ENCODE measurements at regions not wholly inside any gene's neighbourhood (a gene's known extent, or its start where the extent isn't known, plus 50 kb on each side); places are given as distances from the start of the nearest gene placed in this dataset.

GRCh38 chr5:54608423-54609085 is 91.0 kb downstream of the SNX18 start:
- Histone ChIP-seq H3F3A (replicated peaks; ENCODE audit: low read depth) (no peaks in the 10 kb centered on the region), H3K27me3 (ENCODE audit: insufficient read depth) (no peaks in the 10 kb centered on the region), H2AFZ (no peak overlapping the region), H3K79me2 (replicated peaks; ENCODE audit: insufficient read depth) (no peaks in the 10 kb centered on the region), H3K4me1 (ENCODE audit: insufficient read depth) (no peaks in the 10 kb centered on the region), H3K4me3 (no peak overlapping the region), H4K20me1 (replicated peaks; ENCODE audit: insufficient read depth) (no peaks in the 10 kb centered on the region), H3K9me2 (ENCODE audit: insufficient read depth) (no peaks in the 10 kb centered on the region), H3K27ac (ENCODE audit: low read depth) (no peak overlapping the region), H3K4me2 (no peak overlapping the region), H3K36me3 (ENCODE audit: insufficient read depth) (no peaks in the 10 kb centered on the region)
- Mint-ChIP-seq H3K36me3 (ENCODE audit: low read depth) (no peaks in the 10 kb centered on the region), H3K9me3 (no peaks in the 10 kb centered on the region; the same call in 2 of the 3 replicates), H3K27ac (no peak overlapping the region), H3K27me3 (ENCODE audit: insufficient read depth, low read depth, poor library complexity) (no peaks in the 10 kb centered on the region), H3K4me3 (no peak overlapping the region), H3K4me1 (no peaks in the 10 kb centered on the region)
- no peak for ATAC-seq
- no peak for DNase-seq (ENCODE audit: low spot score)
- TF ChIP-seq JUNB (IDR thresholded peaks at IDR 0.05; ENCODE audit: unreplicated experiment) = no peak
- no peak for TF ChIP-seq CREB1 (CRISPR knock-in tag; IDR thresholded peaks at IDR 0.05; ENCODE audit: low read depth)
- no peak for TF ChIP-seq EZH2 (IDR thresholded peaks at IDR 0.05; ENCODE audit: low read depth, unreplicated experiment)
- no peak for TF ChIP-seq ETS1 (IDR thresholded peaks at IDR 0.05)

GRCh38 chr5:54607006-54607405 is 89.4 kb downstream of the SNX18 start:
- Histone ChIP-seq H3K36me3 (ENCODE audit: insufficient read depth) (no peaks in the 10 kb centered on the region), H3F3A (replicated peaks; ENCODE audit: low read depth) (no peaks in the 10 kb centered on the region), H3K4me1 (ENCODE audit: insufficient read depth) (no peaks in the 10 kb centered on the region), H3K9me2 (ENCODE audit: insufficient read depth) (no peaks in the 10 kb centered on the region), H3K4me3 (no peak overlapping the region), H3K27ac (ENCODE audit: low read depth) (no peak overlapping the region), H2AFZ (no peak overlapping the region), H3K79me2 (replicated peaks; ENCODE audit: insufficient read depth) (no peaks in the 10 kb centered on the region), H4K20me1 (replicated peaks; ENCODE audit: insufficient read depth) (no peaks in the 10 kb centered on the region), H3K4me2 (no peak overlapping the region), H3K27me3 (ENCODE audit: insufficient read depth) (no peaks in the 10 kb centered on the region)
- no peak overlapping the region for H3K27ac Mint-ChIP-seq
- ATAC-seq = no peak
- H3K27me3 Mint-ChIP-seq (ENCODE audit: insufficient read depth, low read depth, poor library complexity) = no peaks in the 10 kb centered on the region
- H3K4me1 Mint-ChIP-seq = no peaks in the 10 kb centered on the region
- DNase-seq (ENCODE audit: low spot score) = no peak
- no peaks in the 10 kb centered on the region; the same call in 2 of the 3 replicates for H3K9me3 Mint-ChIP-seq
- no peaks in the 10 kb centered on the region for H3K36me3 Mint-ChIP-seq (ENCODE audit: low read depth)
- no peak overlapping the region for H3K4me3 Mint-ChIP-seq
- TF ChIP-seq CREB1 (CRISPR knock-in tag; IDR thresholded peaks at IDR 0.05; ENCODE audit: low read depth) (no peak), ETS1 (IDR thresholded peaks at IDR 0.05) (no peak), EZH2 (IDR thresholded peaks at IDR 0.05; ENCODE audit: low read depth, unreplicated experiment) (no peak), CTCF (conservative IDR thresholded peaks at IDR 0.05; ENCODE audit: low read depth in 2 of 2) (no peak), STAT1 (IDR thresholded peaks at IDR 0.05; ENCODE audit: unreplicated experiment) (no peak), NANOG (IDR thresholded peaks at IDR 0.05; ENCODE audit: borderline replicate concordance) (no peak), ZNF114 (CRISPR knock-in tag; IDR thresholded peaks at IDR 0.05) (no peak), REST (IDR thresholded peaks at IDR 0.05; ENCODE audit: unreplicated experiment) (no peak)

All from GM23338 (cell line).